ENCODE measurements at regions not wholly inside any gene's neighbourhood (a gene's known extent, or its start where the extent isn't known, plus 50 kb on each side); places are given as distances from the start of the nearest gene placed in this dataset.

DNA sequence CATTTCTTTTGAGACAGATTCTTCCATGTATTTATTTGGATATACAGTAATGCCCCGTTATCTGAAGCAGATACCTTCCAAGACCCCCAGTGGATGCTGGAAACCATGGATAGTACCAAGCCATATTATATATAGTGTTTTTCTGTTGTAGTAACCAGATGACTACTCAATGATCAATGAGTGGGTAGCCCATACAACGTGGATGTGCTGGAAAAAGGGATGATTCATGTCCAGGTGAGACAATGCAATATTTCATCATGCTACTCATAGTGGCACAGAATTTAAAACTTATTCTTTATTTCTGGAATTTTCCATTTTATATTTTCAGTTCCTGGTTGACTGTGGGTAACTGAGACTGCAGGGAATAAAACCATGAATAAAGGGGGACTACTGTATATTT, 427.5 kb downstream of the METTL15 start:
- TF ChIP-seq, protein P1, sequence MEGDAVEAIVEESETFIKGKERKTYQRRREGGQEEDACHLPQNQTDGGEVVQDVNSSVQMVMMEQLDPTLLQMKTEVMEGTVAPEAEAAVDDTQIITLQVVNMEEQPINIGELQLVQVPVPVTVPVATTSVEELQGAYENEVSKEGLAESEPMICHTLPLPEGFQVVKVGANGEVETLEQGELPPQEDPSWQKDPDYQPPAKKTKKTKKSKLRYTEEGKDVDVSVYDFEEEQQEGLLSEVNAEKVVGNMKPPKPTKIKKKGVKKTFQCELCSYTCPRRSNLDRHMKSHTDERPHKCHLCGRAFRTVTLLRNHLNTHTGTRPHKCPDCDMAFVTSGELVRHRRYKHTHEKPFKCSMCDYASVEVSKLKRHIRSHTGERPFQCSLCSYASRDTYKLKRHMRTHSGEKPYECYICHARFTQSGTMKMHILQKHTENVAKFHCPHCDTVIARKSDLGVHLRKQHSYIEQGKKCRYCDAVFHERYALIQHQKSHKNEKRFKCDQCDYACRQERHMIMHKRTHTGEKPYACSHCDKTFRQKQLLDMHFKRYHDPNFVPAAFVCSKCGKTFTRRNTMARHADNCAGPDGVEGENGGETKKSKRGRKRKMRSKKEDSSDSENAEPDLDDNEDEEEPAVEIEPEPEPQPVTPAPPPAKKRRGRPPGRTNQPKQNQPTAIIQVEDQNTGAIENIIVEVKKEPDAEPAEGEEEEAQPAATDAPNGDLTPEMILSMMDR (IDR thresholded peaks at IDR 0.05; ENCODE audit: borderline replicate concordance, insufficient read depth, low read depth, low read length): no peak
- no peak overlapping the region for H3K4me3 ChIP-seq (ENCODE audit: low read depth, low read length)

DNA sequence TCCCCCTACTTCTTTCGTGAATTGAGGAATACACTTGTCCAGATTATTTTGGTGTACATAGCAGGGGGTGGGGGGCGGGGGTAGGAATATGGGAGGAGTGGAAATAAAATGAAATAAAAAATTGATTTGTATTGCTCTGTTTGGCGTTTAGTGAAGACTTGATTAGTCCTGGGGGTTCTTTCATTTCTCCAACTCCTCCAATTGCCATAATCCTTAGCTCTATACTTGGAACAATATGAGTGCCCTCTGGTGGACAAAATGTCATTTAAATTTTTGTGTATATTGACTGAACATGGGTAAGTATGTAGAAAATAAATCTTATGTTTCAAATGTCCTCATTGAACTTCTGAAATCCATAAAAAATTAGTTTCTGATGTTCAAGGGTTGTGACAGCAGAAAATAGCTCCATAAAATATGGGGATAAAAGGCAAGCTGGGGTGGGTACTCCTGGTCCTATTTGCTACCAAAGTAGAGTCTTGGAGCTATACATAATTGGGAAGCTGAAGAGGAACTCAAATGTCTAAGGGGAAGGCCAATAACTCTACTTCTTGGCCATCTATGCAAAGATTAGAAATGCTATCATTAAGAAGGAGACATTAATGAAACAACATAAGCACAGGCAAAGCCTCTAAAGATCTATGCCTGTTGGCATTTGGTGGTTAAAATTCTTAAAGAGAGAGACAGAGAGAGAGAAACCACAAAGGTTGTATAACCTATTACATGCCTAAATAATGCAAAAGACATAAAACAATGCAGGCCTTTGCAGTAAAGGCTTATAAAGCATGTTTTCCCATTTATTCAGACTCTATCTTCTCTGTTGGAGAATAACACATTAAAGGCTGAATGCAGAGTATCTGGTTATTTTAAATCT, 421.6 kb downstream of the METTL15 start:
- TF ChIP-seq, protein P1 (IDR thresholded peaks at IDR 0.05; ENCODE audit: borderline replicate concordance, insufficient read depth, low read depth, low read length): 0 out of 2 replicates have a peak, but pooled peaks have one; percentile 5
- H3K4me3 ChIP-seq (ENCODE audit: low read depth, low read length): no peak overlapping the region

DNA sequence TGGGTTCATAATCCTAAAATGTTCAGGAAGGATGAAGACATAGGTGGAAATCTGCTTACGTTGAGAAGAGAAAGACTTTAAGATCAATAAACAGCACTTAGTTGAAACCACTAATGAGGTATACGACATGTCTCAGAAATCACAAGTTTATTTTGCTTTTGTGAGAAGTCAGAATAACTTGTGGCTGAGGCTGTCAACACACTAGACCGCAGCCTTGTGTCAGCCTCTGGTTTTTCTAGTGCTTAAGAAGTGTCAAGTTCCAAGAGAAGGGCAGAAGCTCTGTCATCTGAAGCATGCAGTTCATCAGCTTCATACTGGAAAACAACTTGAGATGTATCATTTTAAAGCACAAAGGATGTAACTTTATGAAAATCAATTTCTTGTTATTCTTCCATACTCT, 420.9 kb downstream of the METTL15 start:
- H3K4me3 ChIP-seq (ENCODE audit: low read depth, low read length): no peak overlapping the region
- TF ChIP-seq, protein P1 (IDR thresholded peaks at IDR 0.05; ENCODE audit: borderline replicate concordance, insufficient read depth, low read depth, low read length): no peak

DNA sequence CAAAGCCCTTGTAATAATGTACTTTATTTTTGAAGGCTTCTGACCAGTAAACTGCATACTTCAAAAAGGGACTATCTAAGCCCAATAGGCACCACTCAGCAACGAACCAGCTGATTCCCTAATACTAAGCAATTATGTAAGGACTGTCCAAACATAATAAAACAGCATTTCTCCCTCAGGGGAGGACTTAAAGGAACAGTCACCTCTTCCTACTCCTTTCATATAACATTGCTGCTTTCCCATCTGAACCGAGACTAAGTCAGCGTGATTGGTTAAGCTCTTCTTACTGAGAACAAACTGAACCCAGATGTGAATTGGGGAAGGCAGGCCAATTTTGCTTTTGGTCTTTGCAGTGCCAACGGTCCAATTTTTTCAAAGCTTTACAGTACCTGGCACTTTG, 420.0 kb downstream of the METTL15 start:
- TF ChIP-seq, protein P1 (IDR thresholded peaks at IDR 0.05; ENCODE audit: borderline replicate concordance, insufficient read depth, low read depth, low read length): no peak
- no peak overlapping the region for H3K4me3 ChIP-seq (ENCODE audit: low read depth, low read length)

DNA sequence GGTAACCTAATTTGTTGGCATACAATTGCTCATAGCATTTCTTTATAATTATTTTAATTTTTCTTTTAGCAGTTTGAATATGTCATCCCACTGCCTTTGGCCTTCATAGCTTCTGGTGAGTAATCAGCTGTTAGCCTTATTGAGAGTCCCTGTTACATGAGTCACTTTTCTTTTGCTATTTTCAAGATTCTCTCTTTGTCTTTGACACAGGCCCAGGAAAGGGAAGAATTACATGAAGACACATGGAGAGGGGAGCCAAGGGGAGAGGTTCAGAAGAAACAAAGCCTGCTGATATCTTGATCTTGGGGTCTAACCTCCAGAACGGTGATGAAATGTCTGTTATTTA, 418.2 kb downstream of the METTL15 start:
- no peak overlapping the region for H3K4me3 ChIP-seq (ENCODE audit: low read depth, low read length)
- TF ChIP-seq, protein P1 (IDR thresholded peaks at IDR 0.05; ENCODE audit: borderline replicate concordance, insufficient read depth, low read depth, low read length): no peak

DNA sequence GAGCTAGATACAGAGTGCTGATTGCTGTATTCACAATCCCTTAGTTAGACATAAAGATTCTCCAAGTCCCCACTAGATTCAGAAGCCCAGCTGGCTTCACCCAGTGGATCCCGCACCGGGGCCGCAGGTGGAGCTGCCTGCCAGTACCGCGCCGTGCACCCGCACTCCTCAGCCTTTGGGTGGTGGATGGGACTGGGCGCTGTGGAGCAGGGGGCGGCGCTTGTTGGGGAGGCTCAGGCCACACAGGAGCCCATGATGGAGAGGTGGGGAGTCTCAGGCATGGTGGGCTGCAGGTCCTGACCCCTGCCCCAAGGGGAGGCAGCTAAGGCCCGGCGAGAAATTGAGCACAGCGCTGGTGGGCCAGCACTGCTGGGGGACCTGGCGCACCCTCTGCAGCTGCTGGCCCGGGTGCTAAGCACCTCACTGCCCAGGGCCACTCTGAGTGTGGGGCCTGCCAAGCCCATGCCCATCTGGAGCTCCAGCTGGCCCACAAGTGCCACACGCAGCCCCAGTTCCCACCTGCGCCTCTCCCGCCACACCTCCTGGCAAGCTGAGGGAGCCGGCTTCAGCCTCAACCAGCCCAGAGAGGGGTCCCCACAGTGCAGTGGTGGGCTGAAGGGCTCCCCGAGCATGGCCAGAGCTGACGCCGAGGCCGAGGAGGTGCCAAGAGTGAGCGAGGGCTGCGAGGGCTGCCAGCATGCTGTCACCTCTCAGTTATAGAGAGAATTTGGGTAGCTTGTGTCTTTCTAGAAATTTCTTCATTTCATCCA, 417.6 kb downstream of the METTL15 start:
- no peak overlapping the region for H3K4me3 ChIP-seq (ENCODE audit: low read depth, low read length)
- TF ChIP-seq, protein P1 (IDR thresholded peaks at IDR 0.05; ENCODE audit: borderline replicate concordance, insufficient read depth, low read depth, low read length): no peak
